NT2/D1 (cell line): ENCODE measurements at regions not wholly inside any gene's neighbourhood (a gene's known extent, or its start where the extent isn't known, plus 50 kb on each side); places are given as distances from the start of the nearest gene placed in this dataset.

ENCODE experiments used
- DNase-seq: peaks from one replicate; pipeline ENCODE4 v3.0.0-alpha.2; 2011; ENCODE audit warnings: low read depth, low spot score
- H3K27me3 ChIP-seq: 2 replicates; pipeline ENCODE4 v1.6.0; 2011; ENCODE audit warnings: mild to moderate bottlenecking; ENCODE audit not compliant: insufficient read length, insufficient read depth
- H3K36me3 ChIP-seq: 2 replicates; pipeline ENCODE4 v1.6.1; 2011; ENCODE audit warnings: mild to moderate bottlenecking, low read length, mixed read lengths; ENCODE audit not compliant: insufficient read depth, insufficient read length
- H3K4me1 ChIP-seq: 2 replicates; pipeline ENCODE4 v1.5.1; 2011; ENCODE audit not compliant: insufficient read depth, insufficient read length
- H3K4me3 ChIP-seq: 2 replicates; pipeline ENCODE4 v1.5.1; 2011; ENCODE audit warnings: low read depth; ENCODE audit not compliant: insufficient read length
- H3K9ac ChIP-seq: 2 replicates; pipeline ENCODE4 v1.6.0; 2011; ENCODE audit warnings: low read depth; ENCODE audit not compliant: insufficient read length
- H3K9me3 ChIP-seq: 2 replicates; pipeline ENCODE4 v1.5.1; 2011; ENCODE audit warnings: mild to moderate bottlenecking, low read length; ENCODE audit not compliant: insufficient read depth
- SUZ12 ChIP-seq: IDR thresholded peaks from 2 replicates; pipeline ENCODE4 v1.6.1; 2011; ENCODE audit not compliant: insufficient read length, insufficient read depth; ENCODE audit errors: extremely low read depth
- YY1 ChIP-seq: IDR thresholded peaks from 2 replicates; pipeline ENCODE4 v1.6.1; 2011; ENCODE audit not compliant: insufficient read length, insufficient read depth
- ZNF274 ChIP-seq: IDR thresholded peaks from 2 replicates; pipeline ENCODE4 v1.6.1; 2011; ENCODE audit warnings: mild to moderate bottlenecking, low read depth, low read length

DNA sequence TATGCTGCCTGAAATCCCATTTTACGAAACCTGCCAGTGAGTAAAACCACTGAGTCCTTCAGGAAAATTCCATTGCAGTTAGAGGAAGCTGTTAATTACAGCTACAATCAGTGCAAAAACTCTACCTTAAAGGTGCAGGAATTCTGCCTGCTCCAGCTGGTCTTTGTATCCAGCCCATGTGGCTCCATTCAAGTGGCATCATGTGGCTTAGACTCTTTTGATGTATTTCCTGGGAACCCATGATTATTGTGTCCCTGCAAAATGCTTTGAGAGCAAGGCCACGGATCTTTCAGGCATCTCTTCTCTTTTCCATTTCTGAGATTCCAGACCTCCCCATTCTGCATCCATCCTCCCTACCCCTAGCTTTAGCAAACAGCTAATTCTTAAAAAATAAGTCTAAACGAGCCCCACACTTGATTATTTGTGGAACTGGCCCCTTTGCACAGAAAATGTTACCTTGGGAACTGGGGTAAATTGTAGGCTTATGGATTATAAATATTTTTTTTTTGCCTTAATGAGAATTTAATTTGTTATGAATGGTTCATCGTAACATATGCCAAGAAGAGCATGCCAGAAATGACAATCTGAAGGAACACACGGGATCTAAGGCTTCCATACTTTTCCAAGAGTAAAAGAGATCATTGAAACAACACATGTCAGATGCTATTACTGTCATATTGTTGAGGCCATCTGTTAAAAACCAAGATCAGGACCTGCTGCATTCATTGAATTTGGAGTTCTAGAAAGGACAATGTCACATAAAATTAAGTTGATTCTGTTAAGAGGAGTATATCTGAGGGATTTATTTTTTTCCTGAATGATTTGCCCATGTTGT, 144.6 kb downstream of the TPH2 start:
- DNase-seq: no peak
- H3K4me1 ChIP-seq: no peaks in the 10 kb centered on the region
- no peaks in the 10 kb centered on the region for H3K36me3 ChIP-seq
- no peaks in the 10 kb centered on the region for H3K9me3 ChIP-seq
- H3K27me3 ChIP-seq: no peaks in the 10 kb centered on the region
- no peak overlapping the region for H3K4me3 ChIP-seq
- no peak overlapping the region for H3K9ac ChIP-seq
- no peak for TF ChIP-seq SUZ12
- no peak for TF ChIP-seq ZNF274
- no peak for TF ChIP-seq YY1

DNA sequence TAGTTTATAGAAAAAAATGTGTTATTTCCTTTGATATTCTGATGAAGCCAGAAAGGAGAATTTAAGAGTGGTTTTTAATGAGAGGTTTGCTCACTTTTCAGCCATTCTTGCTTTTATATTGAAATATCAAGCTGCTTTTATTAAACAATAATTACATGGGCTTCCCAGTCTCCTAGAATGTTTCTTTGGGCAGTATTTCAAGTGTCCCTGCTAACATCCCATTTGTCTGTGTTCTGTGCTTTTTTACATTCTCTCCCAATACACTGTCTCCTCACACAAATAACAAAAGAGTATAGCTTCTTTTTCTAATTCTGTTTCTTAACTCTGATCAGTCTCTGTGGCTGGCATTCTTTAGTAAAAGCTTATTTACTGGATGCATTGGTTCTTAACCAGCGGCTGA, 145.4 kb downstream of the TPH2 start:
- no peaks in the 10 kb centered on the region for H3K9me3 ChIP-seq
- no peak for DNase-seq

DNA sequence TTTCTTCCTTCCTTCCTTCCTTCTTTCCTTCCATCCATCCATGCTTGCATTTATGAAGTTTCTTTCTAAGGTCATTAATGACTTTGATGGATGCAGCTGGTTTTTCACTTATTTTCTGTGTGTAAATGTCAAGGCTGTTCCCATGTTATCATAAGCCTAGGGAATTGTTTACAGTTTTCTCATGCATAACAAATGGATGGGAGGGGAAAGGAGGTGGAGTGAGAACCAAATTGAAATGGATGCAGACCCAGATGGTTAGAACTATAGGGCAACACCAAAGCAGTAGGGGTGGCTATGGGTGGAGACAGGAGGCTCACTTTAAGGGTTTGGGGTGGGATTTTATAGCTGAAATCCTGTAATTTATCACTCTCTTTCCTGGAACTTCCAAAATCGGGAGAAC, 146.2 kb downstream of the TPH2 start:
- no peak for DNase-seq
- Histone ChIP-seq H3K9me3 (no peaks in the 10 kb centered on the region), H3K36me3 (no peaks in the 10 kb centered on the region), H3K4me3 (no peak overlapping the region), H3K4me1 (no peaks in the 10 kb centered on the region), H3K9ac (no peak overlapping the region), H3K27me3 (no peaks in the 10 kb centered on the region)
- TF ChIP-seq YY1 (no peak), SUZ12 (no peak), ZNF274 (no peak)

More for the DNA sequence above, 145.4 kb downstream of the TPH2 start:
- TF ChIP-seq ZNF274: no peak
- Histone ChIP-seq H3K36me3 (no peaks in the 10 kb centered on the region), H3K4me3 (no peak overlapping the region), H3K27me3 (no peaks in the 10 kb centered on the region), H3K9ac (no peak overlapping the region), H3K4me1 (no peaks in the 10 kb centered on the region)

DNA sequence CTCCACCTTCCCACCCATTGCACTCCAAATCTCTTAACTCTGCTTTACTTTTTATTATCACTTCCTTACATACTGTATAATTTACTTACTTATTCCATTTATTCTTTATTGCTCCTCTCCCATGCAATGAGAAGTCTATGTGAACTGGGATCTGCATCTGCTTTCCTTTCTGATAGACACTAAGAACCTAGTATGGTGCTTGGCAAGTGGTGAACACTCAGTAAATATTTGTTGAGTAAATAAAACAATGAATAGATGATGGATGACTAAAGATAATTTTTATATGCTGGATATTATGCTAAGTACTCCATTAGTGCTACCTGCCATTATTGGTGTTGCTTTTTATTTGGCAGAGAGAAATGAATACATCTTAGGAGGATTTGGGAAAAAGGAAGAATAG, 151.0 kb downstream of the TPH2 start:
- no peaks in the 10 kb centered on the region for H3K36me3 ChIP-seq
- no peaks in the 10 kb centered on the region for H3K9me3 ChIP-seq
- no peak overlapping the region for H3K4me3 ChIP-seq
- H3K4me1 ChIP-seq: no peaks in the 10 kb centered on the region
- no peaks in the 10 kb centered on the region for H3K27me3 ChIP-seq
- DNase-seq: no peak
- TF ChIP-seq YY1: no peak
- no peak for TF ChIP-seq SUZ12
- TF ChIP-seq ZNF274: no peak
- H3K9ac ChIP-seq: no peak overlapping the region

DNA sequence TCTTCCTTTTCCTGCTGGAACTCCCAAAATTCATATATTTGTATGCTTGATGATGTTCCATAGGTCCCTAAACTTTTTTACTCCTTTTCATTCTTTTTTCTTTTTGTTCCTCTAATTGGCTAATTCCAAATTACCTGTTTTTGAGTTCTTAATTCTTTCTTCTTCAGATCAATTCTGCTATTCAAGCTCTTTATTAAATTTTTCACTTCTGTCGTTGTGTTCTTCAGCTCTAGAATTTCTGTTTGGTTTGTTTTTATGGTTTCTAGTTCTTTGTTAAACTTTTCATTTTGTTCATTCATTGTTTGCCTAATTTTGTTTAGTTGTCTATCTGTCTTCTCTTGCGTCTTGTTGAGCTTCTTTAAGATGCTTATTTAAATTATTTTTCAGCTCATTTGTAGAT, 154.8 kb downstream of the TPH2 start:
- H3K27me3 ChIP-seq: no peaks in the 10 kb centered on the region
- no peak for DNase-seq
- H3K4me3 ChIP-seq: no peak overlapping the region
- no peaks in the 10 kb centered on the region for H3K9me3 ChIP-seq
- H3K36me3 ChIP-seq: no peaks in the 10 kb centered on the region
- TF ChIP-seq ZNF274 (no peak), SUZ12 (no peak), YY1 (no peak)
- H3K9ac ChIP-seq: no peak overlapping the region
- H3K4me1 ChIP-seq: no peaks in the 10 kb centered on the region

DNA sequence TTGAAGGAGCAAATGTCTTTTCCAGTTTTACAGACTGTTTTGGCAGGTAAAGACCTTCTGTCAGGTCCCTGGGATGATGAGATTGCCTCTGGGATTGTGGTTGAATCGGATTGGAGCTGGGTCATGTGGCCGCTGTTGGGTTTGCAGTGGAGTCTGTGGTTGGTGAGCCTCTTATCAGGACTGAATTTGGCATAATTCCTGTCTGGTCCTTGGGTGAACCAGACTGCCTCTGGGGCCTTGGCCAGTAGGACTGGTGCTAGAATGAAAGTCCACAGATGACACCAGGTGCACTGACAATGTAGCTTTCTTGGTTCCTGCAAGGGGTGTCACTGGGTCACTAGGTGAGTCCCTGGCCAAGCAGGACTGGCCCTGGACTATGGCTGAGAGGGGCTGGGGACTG, 155.3 kb downstream of the TPH2 start:
- no peak for DNase-seq
- Histone ChIP-seq H3K9me3 (no peaks in the 10 kb centered on the region), H3K4me1 (no peaks in the 10 kb centered on the region), H3K9ac (no peak overlapping the region), H3K4me3 (no peak overlapping the region), H3K27me3 (no peaks in the 10 kb centered on the region), H3K36me3 (no peaks in the 10 kb centered on the region)
- TF ChIP-seq YY1: no peak
- TF ChIP-seq SUZ12: no peak
- no peak for TF ChIP-seq ZNF274

DNA sequence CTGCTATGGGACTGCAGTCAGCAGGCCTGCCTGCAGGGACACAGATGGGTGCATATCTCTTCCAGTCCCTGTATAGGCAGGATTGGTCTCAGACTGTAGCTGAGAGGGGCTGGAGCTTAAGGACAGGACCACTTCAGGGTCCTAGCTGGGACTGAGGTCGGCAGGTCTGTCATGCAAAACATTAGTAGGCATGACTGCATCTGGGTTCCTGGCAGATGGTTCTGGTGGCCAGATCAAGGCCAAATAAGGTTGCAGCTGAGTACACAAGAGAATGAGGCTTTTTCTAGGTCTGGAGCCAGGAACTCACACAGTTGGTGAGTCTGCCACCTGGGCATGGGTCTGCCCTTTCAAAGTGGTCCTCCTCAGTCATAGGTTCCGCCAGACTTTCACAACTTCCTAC, 155.8 kb downstream of the TPH2 start:
- Histone ChIP-seq H3K36me3 (no peaks in the 10 kb centered on the region), H3K9ac (no peak overlapping the region), H3K4me3 (no peak overlapping the region), H3K4me1 (no peaks in the 10 kb centered on the region), H3K27me3 (no peaks in the 10 kb centered on the region), H3K9me3 (no peaks in the 10 kb centered on the region)
- DNase-seq: no peak
- TF ChIP-seq YY1 (no peak), ZNF274 (no peak), SUZ12 (no peak)
